Ascending aorta (tissue), 2 donors: ENCODE measurements at regions not wholly inside any gene's neighbourhood (a gene's known extent, or its start where the extent isn't known, plus 50 kb on each side); places are given as distances from the start of the nearest gene placed in this dataset.

Source experiments
- DNase-seq, 2 donors: peaks; one replicate each; pipeline ENCODE4 v3.0.0-alpha.2; 2019; ENCODE audit warnings: low spot score in 2 of 2
- H3K27ac ChIP-seq, 2 donors: fragments of 200-600 bp; sonication (generic); one replicate each; pipeline ENCODE4 v1.5.1; 2016 to 2017; ENCODE audit warnings: mild to moderate bottlenecking in 1 of 2
- H3K27me3 ChIP-seq: fragments of 200-600 bp; sonication (generic); one replicate; pipeline ENCODE4 v1.5.1; 2017
- H3K36me3 ChIP-seq, 2 donors: fragments of 200-600 bp; sonication (generic); one replicate each; pipeline ENCODE4 v1.5.1; 2016
- H3K4me1 ChIP-seq, 2 donors: fragments of 200-600 bp; sonication (generic); one replicate each; pipeline ENCODE4 v1.5.1; 2016 to 2017; ENCODE audit warnings: mild to moderate bottlenecking in 1 of 2
- H3K4me3 ChIP-seq, 2 donors: fragments of 200-600 bp; sonication (generic); one replicate each; pipeline ENCODE4 v1.5.1; 2016 to 2017; ENCODE audit warnings: mild to moderate bottlenecking in 1 of 2
- H3K9me3 ChIP-seq, 2 donors: fragments of 200-600 bp; sonication (generic); one replicate each; pipeline ENCODE4 v1.5.1; 2016
- intact Hi-C: fragments of 100-400 bp; cut with DNase I; formaldehyde crosslinking; loops from one replicate; pipeline ENCODE4 v1.15.1; 2023
- TF ChIP-seq, protein P1 (sequence below), 3 experiments: fragments of 200-600 bp in 2 of 3; fragments of 450-650 bp in 1 of 3; sonication (generic) in 2 of 3; IDR thresholded peaks; one replicate each; pipeline ENCODE4 v1.5.1; 2016 to 2019; ENCODE audit warnings: antibody characterized with exemption in 3 of 3, mild to moderate bottlenecking in 1 of 3, moderate library complexity in 1 of 3

DNA sequence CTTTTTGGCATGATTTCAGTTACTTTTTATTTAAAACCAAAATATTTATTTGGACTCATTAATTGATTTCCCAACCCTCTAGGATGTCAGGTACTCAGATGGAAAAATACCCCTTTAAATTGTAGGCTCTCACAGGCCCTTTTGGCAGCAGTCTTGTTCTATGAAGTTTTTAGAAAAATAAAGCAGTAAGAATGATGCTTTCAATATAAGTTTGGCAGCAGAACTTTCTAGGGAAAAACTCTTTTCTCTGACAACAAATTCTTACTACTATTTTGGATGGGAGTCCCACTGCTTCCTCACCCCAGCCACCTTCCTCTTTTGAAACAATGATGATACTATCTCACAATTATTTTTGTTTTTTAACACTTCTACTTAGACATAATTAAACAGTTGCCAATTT is 581.6 kb upstream of the SGCG start:
- H3K9me3 ChIP-seq = no peaks in the 10 kb centered on the region
- H3K4me3 ChIP-seq = no peak overlapping the region
- peaks cover 2 to 3% of the 10 kb centered on the region in 2 donors for H3K4me1 ChIP-seq
- no peak overlapping the region for H3K27ac ChIP-seq
- no peak for DNase-seq
- no peaks in the 10 kb centered on the region for H3K27me3 ChIP-seq
- TF ChIP-seq, protein P1, sequence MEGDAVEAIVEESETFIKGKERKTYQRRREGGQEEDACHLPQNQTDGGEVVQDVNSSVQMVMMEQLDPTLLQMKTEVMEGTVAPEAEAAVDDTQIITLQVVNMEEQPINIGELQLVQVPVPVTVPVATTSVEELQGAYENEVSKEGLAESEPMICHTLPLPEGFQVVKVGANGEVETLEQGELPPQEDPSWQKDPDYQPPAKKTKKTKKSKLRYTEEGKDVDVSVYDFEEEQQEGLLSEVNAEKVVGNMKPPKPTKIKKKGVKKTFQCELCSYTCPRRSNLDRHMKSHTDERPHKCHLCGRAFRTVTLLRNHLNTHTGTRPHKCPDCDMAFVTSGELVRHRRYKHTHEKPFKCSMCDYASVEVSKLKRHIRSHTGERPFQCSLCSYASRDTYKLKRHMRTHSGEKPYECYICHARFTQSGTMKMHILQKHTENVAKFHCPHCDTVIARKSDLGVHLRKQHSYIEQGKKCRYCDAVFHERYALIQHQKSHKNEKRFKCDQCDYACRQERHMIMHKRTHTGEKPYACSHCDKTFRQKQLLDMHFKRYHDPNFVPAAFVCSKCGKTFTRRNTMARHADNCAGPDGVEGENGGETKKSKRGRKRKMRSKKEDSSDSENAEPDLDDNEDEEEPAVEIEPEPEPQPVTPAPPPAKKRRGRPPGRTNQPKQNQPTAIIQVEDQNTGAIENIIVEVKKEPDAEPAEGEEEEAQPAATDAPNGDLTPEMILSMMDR (IDR thresholded peaks at IDR 0.05) = no peak
- intact Hi-C loops = no loop called here
- H3K36me3 ChIP-seq = no peaks in the 10 kb centered on the region

DNA sequence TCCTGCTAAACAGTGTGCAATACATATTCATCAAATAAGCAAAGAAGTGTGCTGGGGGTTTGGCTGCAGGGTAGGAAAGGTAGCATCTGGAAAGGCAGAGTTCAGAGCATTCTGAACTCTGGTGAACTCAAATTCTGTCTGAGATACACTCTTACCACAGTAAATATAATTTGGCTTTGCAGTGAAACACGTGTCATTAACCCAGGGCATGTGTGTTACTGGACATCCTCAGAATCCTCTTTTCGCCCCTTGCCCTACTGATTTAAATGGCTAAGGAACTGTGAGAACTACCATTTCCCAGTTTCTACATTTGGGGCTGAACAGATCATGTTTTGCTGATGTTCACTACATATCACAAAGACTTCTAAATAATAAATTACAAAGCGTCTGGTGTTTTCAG is 562.8 kb upstream of the SGCG start:
- TF ChIP-seq, protein P1 (IDR thresholded peaks at IDR 0.05) = no peak
- H3K9me3 ChIP-seq = peaks cover 0 to 1% of the 10 kb centered on the region in 2 donors
- H3K4me1 ChIP-seq = no peaks in the 10 kb centered on the region
- H3K27me3 ChIP-seq = no peaks in the 10 kb centered on the region
- no peak for DNase-seq
- no peak overlapping the region for H3K4me3 ChIP-seq
- intact Hi-C loops = no loop called here
- H3K27ac ChIP-seq = no peak overlapping the region
- no peaks in the 10 kb centered on the region for H3K36me3 ChIP-seq

DNA sequence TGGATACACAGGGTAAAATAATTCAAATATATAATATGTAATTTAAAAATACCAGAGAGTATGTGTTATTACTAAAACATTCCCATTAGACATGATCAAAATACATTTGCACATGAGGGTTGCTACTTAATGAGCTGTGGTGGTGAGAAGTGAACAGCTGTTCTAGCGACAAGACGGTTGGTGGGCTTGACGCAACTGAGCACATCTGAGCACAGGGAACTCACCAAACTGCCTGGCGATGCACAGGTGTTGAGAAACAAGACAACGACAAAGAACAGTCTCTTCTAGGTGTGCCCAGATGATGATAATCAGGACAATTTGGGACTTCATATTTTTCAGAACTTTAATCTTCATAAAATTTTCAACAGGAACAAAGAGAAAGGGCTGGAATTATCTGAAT is 555.1 kb upstream of the SGCG start:
- Histone ChIP-seq H3K4me3 (no peak overlapping the region), H3K27me3 (no peaks in the 10 kb centered on the region)
- no peak for DNase-seq

DNA sequence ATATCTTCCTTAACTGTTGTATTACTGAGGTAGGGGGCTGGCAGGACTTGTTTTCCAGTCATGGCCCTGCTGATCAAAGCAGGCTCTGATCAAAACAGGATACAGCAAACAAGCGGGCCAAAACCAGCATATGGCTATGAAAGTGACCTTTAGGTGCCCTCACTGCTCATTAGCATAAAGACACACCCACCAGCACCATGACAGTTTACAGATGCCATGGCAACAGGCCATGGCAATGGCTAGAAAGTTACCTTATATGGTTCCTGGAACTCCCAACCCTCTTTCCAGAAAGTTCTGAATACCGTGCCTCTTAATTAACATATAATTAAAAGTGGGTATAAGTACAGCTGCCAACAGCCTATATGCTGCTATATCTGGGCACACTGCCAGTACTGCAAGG is 551.4 kb upstream of the SGCG start:
- intact Hi-C loops = no loop called here
- TF ChIP-seq, protein P1 (IDR thresholded peaks at IDR 0.05) = no peak
- Histone ChIP-seq H3K4me3 (no peak overlapping the region), H3K4me1 (no peaks in the 10 kb centered on the region), H3K36me3 (no peaks in the 10 kb centered on the region), H3K27me3 (no peaks in the 10 kb centered on the region), H3K9me3 (peaks cover 0 to 3% of the 10 kb centered on the region in 2 donors), H3K27ac (no peak overlapping the region)
- no peak for DNase-seq

More for the DNA sequence above, 555.1 kb upstream of the SGCG start:
- H3K27ac ChIP-seq = no peak overlapping the region
- no peaks in the 10 kb centered on the region for H3K4me1 ChIP-seq
- intact Hi-C loops = no loop called here
- no peaks in the 10 kb centered on the region for H3K9me3 ChIP-seq
- TF ChIP-seq, protein P1 (IDR thresholded peaks at IDR 0.05) = no peak
- H3K36me3 ChIP-seq = no peaks in the 10 kb centered on the region

DNA sequence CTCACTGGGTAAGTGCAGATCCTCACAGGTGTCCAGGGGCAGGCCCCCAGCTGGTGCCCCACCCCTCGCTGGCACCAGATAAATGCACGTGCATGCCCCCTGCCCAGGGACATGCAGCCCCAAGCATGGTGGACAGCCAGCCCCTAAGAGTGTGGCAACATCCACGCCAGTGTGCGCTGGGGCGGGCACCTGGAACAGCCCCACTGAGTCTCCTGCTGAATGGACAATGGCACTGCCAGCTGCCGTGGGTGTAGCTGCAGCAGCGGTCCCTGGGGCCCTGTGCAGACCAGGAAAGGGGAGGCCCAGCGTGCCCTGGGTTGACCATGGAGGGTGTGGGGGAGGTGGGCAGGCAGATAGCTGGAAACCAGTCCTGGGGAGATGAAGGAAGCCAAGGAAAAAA is 538.7 kb upstream of the SGCG start:
- Histone ChIP-seq H3K36me3 (no peaks in the 10 kb centered on the region), H3K4me3 (no peak overlapping the region), H3K27me3 (no peaks in the 10 kb centered on the region), H3K27ac (no peak overlapping the region), H3K4me1 (no peaks in the 10 kb centered on the region), H3K9me3 (no peaks in the 10 kb centered on the region)
- DNase-seq = no peak
- intact Hi-C loops = no loop called here
- TF ChIP-seq, protein P1 (IDR thresholded peaks at IDR 0.05) = no peak

DNA sequence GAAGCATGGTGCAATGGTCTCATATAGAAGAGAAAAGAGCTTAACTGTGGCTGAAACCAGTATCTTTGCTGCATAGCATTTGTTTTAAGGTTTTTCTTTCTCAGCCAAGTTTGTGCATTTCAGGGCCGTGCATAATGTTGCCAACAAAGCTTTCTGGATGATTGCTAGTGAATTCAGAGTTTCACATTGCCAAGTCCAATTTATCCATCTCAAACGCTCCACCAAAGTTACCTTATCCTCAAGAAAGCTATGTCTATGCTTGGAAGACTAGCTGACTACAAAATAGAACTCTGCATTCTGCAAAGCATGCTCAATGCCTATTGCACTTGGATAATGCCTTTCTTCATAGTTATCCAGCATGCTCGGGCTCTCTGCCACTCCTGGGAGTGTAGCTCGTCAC is 535.8 kb upstream of the SGCG start:
- H3K36me3 ChIP-seq = no peaks in the 10 kb centered on the region
- no peak for DNase-seq
- intact Hi-C loops = no loop called here
- no peaks in the 10 kb centered on the region for H3K27me3 ChIP-seq
- TF ChIP-seq, protein P1 (IDR thresholded peaks at IDR 0.05) = no peak
- no peaks in the 10 kb centered on the region for H3K4me1 ChIP-seq
- no peak overlapping the region for H3K4me3 ChIP-seq
- H3K27ac ChIP-seq = no peak overlapping the region
- H3K9me3 ChIP-seq = no peaks in the 10 kb centered on the region
